GM23338 (cell line): ENCODE measurements at regions not wholly inside any gene's neighbourhood (a gene's known extent, or its start where the extent isn't known, plus 50 kb on each side); places are given as distances from the start of the nearest gene placed in this dataset.

Experiments
- ATAC-seq: fragments of 200-7000 bp; cut with Tn5 transposase; 3 replicates; pipeline ENCODE4 v1.9.1; 2020
- DNase-seq: peaks from one replicate; pipeline ENCODE4 v3.0.0-alpha.2; 2015; ENCODE audit warnings: low spot score
- H2AFZ ChIP-seq: fragments of 200-600 bp; sonication (generic); 2 replicates; pipeline ENCODE4 v1.8.0; 2016; ENCODE audit warnings: antibody characterized with exemption, mild to moderate bottlenecking, moderate library complexity
- H3F3A ChIP-seq: fragments of 200-600 bp; sonication (generic); replicated peaks from 2 replicates; pipeline ENCODE4 v1.8.0; 2017; ENCODE audit warnings: antibody characterized with exemption, mixed run types, low read depth
- H3K27ac ChIP-seq: fragments of 200-600 bp; sonication (generic); 2 replicates; pipeline ENCODE4 v1.6.1; 2016; ENCODE audit warnings: low read depth
- H3K27me3 ChIP-seq: fragments of 200-600 bp; sonication (generic); 2 replicates; pipeline ENCODE4 v1.8.0; 2016; ENCODE audit warnings: mild to moderate bottlenecking, mixed run types, moderate library complexity; ENCODE audit not compliant: insufficient read depth
- H3K36me3 ChIP-seq: fragments of 200-600 bp; sonication (generic); 2 replicates; pipeline ENCODE4 v1.8.0; 2016; ENCODE audit warnings: mild to moderate bottlenecking; ENCODE audit not compliant: insufficient read depth
- H3K4me1 ChIP-seq: fragments of 200-600 bp; sonication (generic); 2 replicates; pipeline ENCODE4 v1.8.0; 2016; ENCODE audit warnings: mild to moderate bottlenecking, moderate library complexity; ENCODE audit not compliant: insufficient read depth
- H3K4me2 ChIP-seq: fragments of 200-600 bp; sonication (generic); 2 replicates; pipeline ENCODE4 v1.7.1; 2017; ENCODE audit warnings: mixed run types
- H3K4me3 ChIP-seq: fragments of 200-600 bp; sonication (generic); 2 replicates; pipeline ENCODE4 v1.6.1; 2016; ENCODE audit warnings: mixed run types
- H3K79me2 ChIP-seq: fragments of 200-600 bp; sonication (generic); replicated peaks from 2 replicates; pipeline ENCODE4 v1.8.0; 2017; ENCODE audit warnings: mild to moderate bottlenecking; ENCODE audit not compliant: insufficient read depth
- H3K9me2 ChIP-seq: fragments of 200-600 bp; sonication (generic); 2 replicates; pipeline ENCODE4 v1.8.0; 2017; ENCODE audit not compliant: insufficient read depth
- H4K20me1 ChIP-seq: fragments of 200-600 bp; sonication (generic); replicated peaks from 2 replicates; pipeline ENCODE4 v1.8.0; 2017; ENCODE audit warnings: mild to moderate bottlenecking; ENCODE audit not compliant: insufficient read depth
- H3K27ac Mint-ChIP-seq: 2 replicates; pipeline ENCODE4 v1.8.0; 2020; ENCODE audit warnings: inconsistent platforms, mild to moderate bottlenecking, moderate library complexity, mixed read lengths
- H3K27me3 Mint-ChIP-seq: 3 replicates; pipeline ENCODE4 v1.8.0; 2022; ENCODE audit warnings: low read depth, mild to moderate bottlenecking, moderate library complexity, mixed read lengths, inconsistent platforms; ENCODE audit not compliant: insufficient read depth, poor library complexity
- H3K36me3 Mint-ChIP-seq: 3 replicates; pipeline ENCODE4 v1.8.0; 2021; ENCODE audit warnings: low read depth, mild to moderate bottlenecking, inconsistent platforms, moderate library complexity, mixed read lengths
- H3K4me1 Mint-ChIP-seq: 3 replicates; pipeline ENCODE4 v1.8.0; 2020; ENCODE audit warnings: mild to moderate bottlenecking, inconsistent platforms, mixed read lengths
- H3K4me3 Mint-ChIP-seq: 3 replicates; pipeline ENCODE4 v1.8.0; 2021; ENCODE audit warnings: moderate library complexity, mild to moderate bottlenecking, inconsistent platforms, mixed read lengths
- H3K9me3 Mint-ChIP-seq: 3 replicates; pipeline ENCODE4 v1.8.0; 2020; ENCODE audit warnings: moderate library complexity, mild to moderate bottlenecking, inconsistent platforms, mixed read lengths
- CREB1 ChIP-seq: fragments of 250-450 bp; sonication (Bioruptor Pico); IDR thresholded peaks from 2 replicates; pipeline ENCODE4 v1.5.0; 2020; ENCODE audit warnings: low read depth, mild to moderate bottlenecking, moderate library complexity
- CTCF ChIP-seq, 2 experiments: fragments of 200-600 bp in 1 of 2; sonication (generic) in 1 of 2; conservative IDR thresholded peaks; 2 replicates each; pipeline versions ENCODE4 v1.5.1 to v1.6.1; 2016 to 2017; ENCODE audit warnings: antibody characterized with exemption in 2 of 2, low read depth in 2 of 2, mild to moderate bottlenecking in 2 of 2, moderate library complexity in 1 of 2
- EZH2 ChIP-seq: fragments of 200-600 bp; sonication (generic); IDR thresholded peaks from one replicate; pipeline ENCODE4 v1.8.0; 2017; ENCODE audit warnings: antibody characterized with exemption, mild to moderate bottlenecking, low read depth; ENCODE audit not compliant: unreplicated experiment
- EZH2phosphoT487 ChIP-seq: fragments of 200-600 bp; sonication (generic); IDR thresholded peaks from one replicate; pipeline ENCODE4 v1.8.1; 2018; ENCODE audit warnings: antibody characterized with exemption; ENCODE audit not compliant: unreplicated experiment
- JUNB ChIP-seq: IDR thresholded peaks from one replicate; pipeline ENCODE4 v1.6.1; 2016; ENCODE audit warnings: antibody characterized with exemption; ENCODE audit not compliant: unreplicated experiment
- NANOG ChIP-seq: IDR thresholded peaks from 2 replicates; pipeline ENCODE4 v1.6.1; 2016; ENCODE audit warnings: antibody characterized with exemption, borderline replicate concordance
- REST ChIP-seq: IDR thresholded peaks from one replicate; pipeline ENCODE4 v1.6.1; 2018; ENCODE audit warnings: antibody characterized with exemption; ENCODE audit not compliant: unreplicated experiment
- STAT1 ChIP-seq: IDR thresholded peaks from one replicate; pipeline ENCODE4 v1.6.1; 2016; ENCODE audit warnings: antibody characterized with exemption; ENCODE audit not compliant: unreplicated experiment
- ZNF114 ChIP-seq: fragments of 250-450 bp; sonication (Bioruptor Pico); IDR thresholded peaks from 2 replicates; pipeline ENCODE4 v1.5.0; 2020; ENCODE audit warnings: mild to moderate bottlenecking, moderate library complexity
- ZNF331 ChIP-seq: fragments of 250-450 bp; sonication (Bioruptor Pico); IDR thresholded peaks from 2 replicates; pipeline ENCODE4 v1.5.0; 2020; ENCODE audit warnings: low read depth, mild to moderate bottlenecking, moderate library complexity

GRCh38 chr9:85453850-85454249 is 287.9 kb downstream of the AGTPBP1 start:
- H3K27ac Mint-ChIP-seq: no peak overlapping the region
- Histone ChIP-seq H3K79me2 (no peaks in the 10 kb centered on the region), H3K36me3 (no peaks in the 10 kb centered on the region; the same call in 1 of the 2 replicates), H4K20me1 (no peaks in the 10 kb centered on the region), H2AFZ (no peak overlapping the region), H3K9me2 (peaks cover 18% of the 10 kb centered on the region), H3K4me3 (no peak overlapping the region), H3K4me1 (no peaks in the 10 kb centered on the region), H3K27ac (no peak overlapping the region), H3K27me3 (no peaks in the 10 kb centered on the region), H3F3A (no peaks in the 10 kb centered on the region), H3K4me2 (no peak overlapping the region)
- DNase-seq (no peak), ATAC-seq (no peak)
- H3K9me3 Mint-ChIP-seq: peaks cover 26% of the 10 kb centered on the region
- no peak overlapping the region for H3K4me3 Mint-ChIP-seq
- peaks cover 8% of the 10 kb centered on the region for H3K4me1 Mint-ChIP-seq
- TF ChIP-seq CREB1 (no peak), STAT1 (no peak), ZNF331 (CRISPR knock-in tag) (no peak), NANOG (no peak), EZH2 (no peak), JUNB (no peak), EZH2phosphoT487 (no peak), REST (no peak), CTCF (conservative IDR thresholded peaks at IDR 0.05; ENCODE audit: low read depth in 2 of 2) (no peak)
- no peaks in the 10 kb centered on the region for H3K27me3 Mint-ChIP-seq
- H3K36me3 Mint-ChIP-seq: peaks cover 11% of the 10 kb centered on the region

GRCh38 chr9:85452841-85453240 is 288.9 kb downstream of the AGTPBP1 start:
- Mint-ChIP-seq H3K4me3 (no peak overlapping the region), H3K9me3 (peaks cover 20% of the 10 kb centered on the region), H3K36me3 (peaks cover 5% of the 10 kb centered on the region; the same call in 2 of the 3 replicates), H3K27me3 (no peaks in the 10 kb centered on the region), H3K4me1 (peaks cover 2% of the 10 kb centered on the region; the same call in 2 of the 3 replicates), H3K27ac (no peak overlapping the region)
- no peaks in the 10 kb centered on the region; the same call in 1 of the 2 replicates for H3K36me3 ChIP-seq
- H4K20me1 ChIP-seq: no peaks in the 10 kb centered on the region
- H3K9me2 ChIP-seq: peaks cover 18% of the 10 kb centered on the region
- no peak overlapping the region for H3K4me3 ChIP-seq
- ATAC-seq (no peak), DNase-seq (no peak)
- H3K4me2 ChIP-seq: no peak overlapping the region
- H3K4me1 ChIP-seq: no peaks in the 10 kb centered on the region
- H3F3A ChIP-seq: no peaks in the 10 kb centered on the region
- H3K27me3 ChIP-seq: no peaks in the 10 kb centered on the region
- H3K79me2 ChIP-seq: no peaks in the 10 kb centered on the region
- 0 out of 2 replicates have a peak overlapping the region, but pooled peaks have one; percentile 1 for H2AFZ ChIP-seq
- no peak overlapping the region for H3K27ac ChIP-seq
- TF ChIP-seq EZH2 (no peak), JUNB (no peak), NANOG (no peak), EZH2phosphoT487 (no peak), ZNF114 (CRISPR knock-in tag) (no peak), REST (no peak), CTCF (conservative IDR thresholded peaks at IDR 0.05; ENCODE audit: low read depth in 2 of 2) (no peak), CREB1 (no peak), ZNF331 (CRISPR knock-in tag) (no peak)
